WERI-Rb-1 (cell line): ENCODE measurements at regions not wholly inside any gene's neighbourhood (a gene's known extent, or its start where the extent isn't known, plus 50 kb on each side); places are given as distances from the start of the nearest gene placed in this dataset.

Experiments
- DNase-seq: peaks from one replicate; pipeline ENCODE4 v3.0.0-alpha.2; 2020
- H3K27ac ChIP-seq: fragments of 250-450 bp; sonication (Bioruptor Pico); 2 replicates; pipeline ENCODE4 v1.5.1; 2020; ENCODE audit warnings: mild to moderate bottlenecking, moderate library complexity
- H3K27me3 ChIP-seq: fragments of 250-450 bp; sonication (Bioruptor Pico); 2 replicates; pipeline ENCODE4 v1.5.1; 2021; ENCODE audit warnings: mild to moderate bottlenecking, low read depth, moderate library complexity; ENCODE audit not compliant: insufficient read depth, severe bottlenecking
- H3K36me3 ChIP-seq: fragments of 250-450 bp; sonication (Bioruptor Pico); 2 replicates; pipeline ENCODE4 v1.5.1; 2020; ENCODE audit warnings: mild to moderate bottlenecking, moderate library complexity
- H3K4me3 ChIP-seq: 2 replicates; pipeline ENCODE4 v1.5.1; 2011; ENCODE audit warnings: low read depth, mild to moderate bottlenecking, control low read depth, low read length
- H3K9me3 ChIP-seq: fragments of 250-450 bp; sonication (Bioruptor Pico); 2 replicates; pipeline ENCODE4 v1.5.1; 2021; ENCODE audit warnings: mild to moderate bottlenecking, moderate library complexity; ENCODE audit not compliant: severe bottlenecking
- TF ChIP-seq, protein P1 (sequence below): IDR thresholded peaks from 2 replicates; pipeline ENCODE4 v1.5.1; 2011; ENCODE audit warnings: low read depth, mild to moderate bottlenecking, control low read depth, inconsistent platforms, low read length

DNA sequence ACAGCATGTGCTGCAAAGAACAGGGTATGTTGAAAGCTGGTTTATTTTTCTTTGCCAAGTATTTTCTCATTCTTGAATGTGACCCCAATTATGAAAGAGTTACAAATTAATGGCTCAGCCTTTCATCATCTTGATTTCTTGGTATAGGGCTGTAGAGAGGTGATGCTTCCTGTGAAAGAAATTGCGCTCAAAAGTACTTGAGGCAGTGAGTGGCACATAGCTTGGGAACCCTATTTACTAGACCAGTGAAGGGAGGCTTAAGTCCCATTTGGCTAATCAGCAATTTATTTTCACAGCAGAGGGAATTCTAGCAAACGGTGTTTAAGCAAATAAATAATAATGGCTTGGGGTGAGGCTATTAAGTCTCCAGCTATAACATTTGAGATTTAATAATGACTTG lies 153.9 kb upstream of the MIS18BP1 start:
- Histone ChIP-seq H3K4me3 (no peak overlapping the region), H3K36me3 (no peaks in the 10 kb centered on the region), H3K9me3 (no peaks in the 10 kb centered on the region), H3K27me3 (no peaks in the 10 kb centered on the region), H3K27ac (no peak overlapping the region)
- no peak for DNase-seq
- TF ChIP-seq, protein P1, sequence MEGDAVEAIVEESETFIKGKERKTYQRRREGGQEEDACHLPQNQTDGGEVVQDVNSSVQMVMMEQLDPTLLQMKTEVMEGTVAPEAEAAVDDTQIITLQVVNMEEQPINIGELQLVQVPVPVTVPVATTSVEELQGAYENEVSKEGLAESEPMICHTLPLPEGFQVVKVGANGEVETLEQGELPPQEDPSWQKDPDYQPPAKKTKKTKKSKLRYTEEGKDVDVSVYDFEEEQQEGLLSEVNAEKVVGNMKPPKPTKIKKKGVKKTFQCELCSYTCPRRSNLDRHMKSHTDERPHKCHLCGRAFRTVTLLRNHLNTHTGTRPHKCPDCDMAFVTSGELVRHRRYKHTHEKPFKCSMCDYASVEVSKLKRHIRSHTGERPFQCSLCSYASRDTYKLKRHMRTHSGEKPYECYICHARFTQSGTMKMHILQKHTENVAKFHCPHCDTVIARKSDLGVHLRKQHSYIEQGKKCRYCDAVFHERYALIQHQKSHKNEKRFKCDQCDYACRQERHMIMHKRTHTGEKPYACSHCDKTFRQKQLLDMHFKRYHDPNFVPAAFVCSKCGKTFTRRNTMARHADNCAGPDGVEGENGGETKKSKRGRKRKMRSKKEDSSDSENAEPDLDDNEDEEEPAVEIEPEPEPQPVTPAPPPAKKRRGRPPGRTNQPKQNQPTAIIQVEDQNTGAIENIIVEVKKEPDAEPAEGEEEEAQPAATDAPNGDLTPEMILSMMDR, result no peak

DNA sequence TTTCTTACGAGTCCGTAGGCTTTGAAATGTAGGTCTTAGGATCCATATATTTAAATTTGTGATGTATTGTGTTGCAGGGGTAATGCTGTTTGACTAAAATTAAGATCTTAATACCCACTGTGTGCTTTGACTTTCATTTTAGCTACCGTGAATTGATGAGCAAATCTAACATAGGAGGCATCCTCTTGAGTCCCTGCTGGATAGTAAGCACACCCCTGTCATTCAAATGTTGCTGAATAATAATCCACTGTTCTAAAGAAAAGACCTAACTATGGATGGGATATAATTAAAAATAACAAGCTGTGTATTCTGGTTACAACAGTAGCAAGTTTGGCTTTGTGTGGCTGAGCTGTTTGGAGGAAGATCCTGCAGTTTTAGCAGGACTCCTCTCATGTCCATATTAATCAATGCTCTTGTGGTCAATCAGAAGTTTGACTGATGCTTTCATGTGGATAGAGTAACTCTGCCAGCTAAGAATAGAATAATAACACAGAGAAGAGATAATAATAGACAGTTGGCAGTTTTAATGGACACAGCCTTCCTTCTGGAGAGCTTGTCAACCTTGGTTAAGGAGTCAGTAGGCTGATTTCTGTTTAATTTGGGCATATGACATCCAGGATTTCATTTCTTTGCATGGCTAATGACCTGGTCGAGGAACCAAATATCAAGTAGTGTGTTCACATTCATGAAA lies 148.1 kb upstream of the MIS18BP1 start:
- no peak for DNase-seq
- Histone ChIP-seq H3K4me3 (no peak overlapping the region), H3K36me3 (no peaks in the 10 kb centered on the region), H3K9me3 (no peaks in the 10 kb centered on the region), H3K27me3 (no peaks in the 10 kb centered on the region), H3K27ac (no peak overlapping the region)
- TF ChIP-seq, protein P1, result no peak

DNA sequence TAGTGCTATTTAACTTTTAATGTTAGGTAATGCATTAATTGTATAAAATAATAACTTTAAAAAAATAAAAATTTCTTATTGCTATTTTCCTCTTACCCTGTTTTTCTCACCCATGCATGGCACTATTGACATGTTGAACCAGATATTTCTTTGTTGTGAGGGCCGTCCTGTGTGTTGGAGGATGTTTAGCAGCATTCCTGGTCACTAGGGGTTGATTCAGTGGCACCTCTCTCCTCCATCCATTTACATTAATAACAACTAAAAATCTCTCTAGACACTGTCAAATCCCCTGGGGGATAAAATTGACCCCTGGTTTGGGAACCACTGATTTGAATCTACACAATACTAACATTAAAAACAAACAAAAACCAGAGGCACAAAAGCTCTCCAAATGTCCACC lies 147.5 kb upstream of the MIS18BP1 start:
- Histone ChIP-seq H3K36me3 (no peaks in the 10 kb centered on the region), H3K4me3 (no peak overlapping the region), H3K9me3 (no peaks in the 10 kb centered on the region), H3K27ac (no peak overlapping the region), H3K27me3 (no peaks in the 10 kb centered on the region)
- TF ChIP-seq, protein P1, result no peak
- DNase-seq, result no peak

DNA sequence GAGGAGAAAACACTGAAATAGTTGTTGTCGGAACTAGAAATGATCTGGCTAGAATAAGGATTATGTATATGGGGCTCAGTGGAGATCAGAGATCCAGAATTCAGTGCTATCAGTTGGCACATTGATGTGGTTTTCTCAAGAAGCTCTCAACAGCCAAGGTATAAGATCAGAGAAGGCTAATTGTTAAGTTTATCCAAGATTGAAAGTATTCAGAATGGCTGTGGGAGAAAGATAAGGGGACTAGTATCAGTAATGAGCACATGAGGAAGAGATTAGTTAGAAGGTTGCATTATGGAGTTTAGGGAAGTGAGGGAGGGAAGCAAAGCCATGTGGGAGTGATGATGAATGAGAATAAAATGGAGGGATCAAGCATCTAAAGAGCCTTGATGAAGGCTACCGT lies 128.1 kb upstream of the MIS18BP1 start:
- H3K9me3 ChIP-seq, result no peaks in the 10 kb centered on the region
- TF ChIP-seq, protein P1, result no peak
- no peak overlapping the region for H3K27ac ChIP-seq
- H3K36me3 ChIP-seq, result no peaks in the 10 kb centered on the region
- DNase-seq, result no peak
- H3K27me3 ChIP-seq, result no peaks in the 10 kb centered on the region
- H3K4me3 ChIP-seq, result no peak overlapping the region

DNA sequence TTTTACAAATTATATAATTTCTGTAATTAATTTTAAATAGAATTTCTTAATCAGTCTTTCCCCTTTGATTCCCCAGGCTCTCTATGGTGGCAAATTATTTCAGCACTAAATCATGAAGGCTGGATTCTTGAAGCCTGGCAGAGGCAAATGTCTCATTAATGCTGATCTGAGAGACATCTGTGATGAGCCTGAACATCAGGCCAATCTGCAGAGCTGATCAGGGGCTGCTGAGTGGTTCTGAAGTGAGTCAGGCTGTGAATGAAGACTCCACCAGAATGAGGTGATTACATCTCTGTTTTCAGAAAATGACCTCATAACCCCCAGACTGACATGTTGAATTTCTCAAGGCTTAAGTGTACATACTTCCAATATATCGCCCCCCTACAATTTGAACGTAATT lies 124.2 kb upstream of the MIS18BP1 start:
- DNase-seq, result no peak
- TF ChIP-seq, protein P1, result no peak

DNA sequence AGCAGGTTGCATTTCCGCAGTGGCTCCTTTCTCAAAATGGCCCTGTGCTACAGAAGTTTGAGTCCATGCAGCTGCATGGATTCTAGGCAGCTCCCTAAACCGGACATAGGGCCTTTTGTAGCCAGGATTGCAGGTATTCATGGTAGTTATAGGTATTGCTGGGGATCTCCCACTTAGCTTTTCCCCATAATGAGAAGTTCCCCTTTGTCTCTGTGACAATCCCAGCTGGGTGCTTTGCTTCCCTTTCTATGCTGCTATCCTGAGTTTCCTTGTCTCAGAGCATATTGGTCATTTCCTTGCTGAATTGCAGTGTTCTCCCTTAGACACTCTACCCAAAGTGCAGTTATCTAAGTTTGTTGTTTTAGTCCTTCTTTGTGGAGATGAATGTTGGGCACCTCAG lies 120.9 kb upstream of the MIS18BP1 start:
- Histone ChIP-seq H3K4me3 (no peak overlapping the region), H3K27ac (no peak overlapping the region)
- no peak for DNase-seq

More for the DNA sequence above, 124.2 kb upstream of the MIS18BP1 start:
- Histone ChIP-seq H3K9me3 (no peaks in the 10 kb centered on the region), H3K4me3 (no peak overlapping the region), H3K36me3 (no peaks in the 10 kb centered on the region), H3K27ac (no peak overlapping the region), H3K27me3 (no peaks in the 10 kb centered on the region)

More for the DNA sequence above, 120.9 kb upstream of the MIS18BP1 start:
- TF ChIP-seq, protein P1, result no peak
- Histone ChIP-seq H3K36me3 (no peaks in the 10 kb centered on the region), H3K9me3 (no peaks in the 10 kb centered on the region), H3K27me3 (no peaks in the 10 kb centered on the region)
